ENCODE measurements at regions not wholly inside any gene's neighbourhood (a gene's known extent, or its start where the extent isn't known, plus 50 kb on each side); places are given as distances from the start of the nearest gene placed in this dataset.
A peak's percentile ranks its signal among the peaks of the same experiment; 100 is the strongest.

DNA sequence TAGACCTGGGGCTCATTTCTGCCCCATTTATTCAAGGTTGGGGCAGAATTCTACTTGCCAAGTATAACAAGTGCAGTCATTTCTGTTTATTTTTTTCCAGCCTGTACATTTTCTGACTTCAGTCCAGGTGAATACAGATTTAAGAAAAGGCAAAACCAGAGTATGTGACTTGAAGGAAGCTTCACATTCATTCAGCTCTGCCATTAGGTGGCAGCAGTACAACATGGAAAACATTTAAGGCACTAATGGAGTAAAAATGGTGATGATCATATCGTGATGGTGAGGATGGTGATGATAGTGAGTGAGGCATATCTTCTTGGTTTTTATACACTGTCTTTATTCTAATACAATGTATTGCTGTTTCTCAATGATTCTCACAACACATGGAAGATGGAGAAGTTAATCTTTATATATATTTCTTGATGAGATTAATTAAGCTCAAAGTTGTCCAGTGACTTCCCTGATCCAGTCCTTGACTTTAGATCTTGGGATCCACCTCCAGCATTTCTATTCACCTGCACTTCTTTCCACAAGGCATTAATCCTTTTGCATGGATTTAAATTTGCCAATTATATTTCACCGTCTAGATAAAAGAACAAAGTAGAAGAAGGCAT is 176.7 kb upstream of the SEL1L start:
- no peak overlapping the region for H3K27ac ChIP-seq (ENCODE audit: low read depth in 1 of 2, low read length in 2 of 2)
- H3K9me3 ChIP-seq (ENCODE audit: control insufficient read depth, low read length) = no peaks in the 10 kb centered on the region
- H3K4me1 ChIP-seq (ENCODE audit: control insufficient read depth in 1 of 2, insufficient read depth in 2 of 2, low read length in 2 of 2) = no peaks in the 10 kb centered on the region
- no peak for DNase-seq
- no peak overlapping the region for H3K4me3 ChIP-seq (ENCODE audit: low read length in 2 of 2)
- intact Hi-C loops (cut with DNase I) = loop anchor here (10.0 kb wide), 1 partner anchor 274 kb away; no protein-coding TSS in a partner anchor
- no peaks in the 10 kb centered on the region for H3K36me3 ChIP-seq (ENCODE audit: control insufficient read depth in 1 of 2, insufficient read depth in 2 of 2, low read length in 1 of 2)
- no peak for ATAC-seq (ENCODE audit: low FRiP score)
- no peaks in the 10 kb centered on the region for H3K27me3 ChIP-seq (ENCODE audit: control insufficient read depth in 1 of 2, insufficient read depth in 2 of 2, low read length in 1 of 2)
- WGBS, 2 donors = 44 to 46% methylated on average over 2 of the region's 2 CpGs

DNA sequence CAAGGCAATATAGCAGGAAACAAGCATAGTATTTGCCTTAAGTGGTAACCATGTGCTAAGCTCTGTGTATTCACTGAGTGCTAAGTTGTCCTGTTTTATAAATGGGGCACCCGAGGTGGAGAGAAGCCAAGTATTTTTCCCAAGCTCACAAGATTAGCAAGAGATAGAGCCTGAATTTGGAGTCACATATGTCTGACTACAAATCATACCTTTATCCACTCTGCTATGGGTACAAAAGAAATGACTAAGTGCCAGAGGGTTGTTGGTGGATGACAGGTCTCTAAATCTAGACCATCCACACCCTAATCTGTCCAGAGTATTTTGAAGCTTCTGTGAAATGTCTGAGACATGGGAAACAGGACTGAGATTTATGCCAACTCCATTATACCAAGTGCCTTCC is 182.1 kb upstream of the SEL1L start:
- ATAC-seq (ENCODE audit: low FRiP score) = no peak
- DNase-seq = no peak
- Histone ChIP-seq H3K4me3 (ENCODE audit: low read length in 2 of 2) (no peak overlapping the region), H3K36me3 (ENCODE audit: control insufficient read depth in 1 of 2, insufficient read depth in 2 of 2, low read length in 1 of 2) (no peaks in the 10 kb centered on the region), H3K4me1 (ENCODE audit: control insufficient read depth in 1 of 2, insufficient read depth in 2 of 2, low read length in 2 of 2) (no peaks in the 10 kb centered on the region), H3K9me3 (ENCODE audit: control insufficient read depth, low read length) (no peaks in the 10 kb centered on the region), H3K27me3 (ENCODE audit: control insufficient read depth in 1 of 2, insufficient read depth in 2 of 2, low read length in 1 of 2) (no peaks in the 10 kb centered on the region), H3K27ac (ENCODE audit: low read depth in 1 of 2, low read length in 2 of 2) (no peak overlapping the region)
- WGBS, 2 donors = 12 to 43% methylated on average over 1 of the region's 1 CpG
- intact Hi-C loops (cut with DNase I) = loop anchor here (10.0 kb wide), 1 partner anchor 269 kb away; no protein-coding TSS in a partner anchor

- Histone ChIP-seq H3K36me3 (ENCODE audit: control insufficient read depth in 1 of 2, insufficient read depth in 2 of 2, low read length in 1 of 2) (no peaks in the 10 kb centered on the region), H3K27ac (ENCODE audit: low read depth in 1 of 2, low read length in 2 of 2) (no peak overlapping the region), H3K4me1 (ENCODE audit: control insufficient read depth in 1 of 2, insufficient read depth in 2 of 2, low read length in 2 of 2) (no peaks in the 10 kb centered on the region), H3K27me3 (ENCODE audit: control insufficient read depth in 1 of 2, insufficient read depth in 2 of 2, low read length in 1 of 2) (no peaks in the 10 kb centered on the region), H3K9me3 (ENCODE audit: control insufficient read depth, low read length) (no peaks in the 10 kb centered on the region), H3K4me3 (ENCODE audit: low read length in 2 of 2) (no peak overlapping the region)
- no peak for ATAC-seq (ENCODE audit: low FRiP score)
- DNase-seq = no peak
- intact Hi-C loops (cut with DNase I) = loop anchor here (10.0 kb wide), 1 partner anchor 268 kb away; no protein-coding TSS in a partner anchor
- WGBS, 2 donors = 64 to 72% methylated on average over 6 of the region's 6 CpGs
Measured at GRCh38 chr14:81716953-81717352, 183.3 kb upstream of the SEL1L start.

DNA sequence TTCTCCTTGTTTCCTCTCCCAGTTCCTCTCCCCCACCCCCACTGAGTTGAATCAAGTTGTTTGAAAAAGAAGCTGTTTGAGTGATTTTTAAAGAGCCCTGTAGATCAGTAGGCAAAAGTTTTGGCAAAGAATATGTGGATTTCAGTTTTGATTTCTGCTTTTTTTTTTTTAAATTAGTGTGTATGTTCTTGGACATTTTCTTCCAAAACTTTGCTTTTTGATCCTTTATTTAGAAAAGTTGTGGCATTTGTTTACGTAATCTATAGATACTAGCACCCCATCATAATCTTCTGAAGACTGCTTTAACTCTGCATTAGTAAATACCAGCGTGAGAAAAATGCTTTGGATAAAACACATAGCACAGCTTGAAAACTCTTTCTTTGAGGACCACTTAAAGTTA is 190.3 kb upstream of the SEL1L start:
- no peaks in the 10 kb centered on the region for H3K4me1 ChIP-seq (ENCODE audit: control insufficient read depth in 1 of 2, insufficient read depth in 2 of 2, low read length in 2 of 2)
- DNase-seq = no peak
- no peak for ATAC-seq (ENCODE audit: low FRiP score)
- H3K4me3 ChIP-seq (ENCODE audit: low read length in 2 of 2) = no peak overlapping the region
- no peaks in the 10 kb centered on the region for H3K9me3 ChIP-seq (ENCODE audit: control insufficient read depth, low read length)
- WGBS, 2 donors = 90 to 93% methylated on average over 2 of the region's 2 CpGs
- H3K36me3 ChIP-seq (ENCODE audit: control insufficient read depth in 1 of 2, insufficient read depth in 2 of 2, low read length in 1 of 2) = no peaks in the 10 kb centered on the region
- no peak overlapping the region for H3K27ac ChIP-seq (ENCODE audit: low read depth in 1 of 2, low read length in 2 of 2)
- intact Hi-C loops (cut with DNase I) = no loop called here
- no peaks in the 10 kb centered on the region for H3K27me3 ChIP-seq (ENCODE audit: control insufficient read depth in 1 of 2, insufficient read depth in 2 of 2, low read length in 1 of 2)

- Histone ChIP-seq H3K27ac (ENCODE audit: low read depth in 1 of 2, low read length in 2 of 2) (no peak overlapping the region), H3K27me3 (ENCODE audit: control insufficient read depth in 1 of 2, insufficient read depth in 2 of 2, low read length in 1 of 2) (no peaks in the 10 kb centered on the region), H3K4me1 (ENCODE audit: control insufficient read depth in 1 of 2, insufficient read depth in 2 of 2, low read length in 2 of 2) (no peaks in the 10 kb centered on the region), H3K9me3 (ENCODE audit: control insufficient read depth, low read length) (no peaks in the 10 kb centered on the region), H3K4me3 (ENCODE audit: low read length in 2 of 2) (no peak overlapping the region), H3K36me3 (ENCODE audit: control insufficient read depth in 1 of 2, insufficient read depth in 2 of 2, low read length in 1 of 2) (no peaks in the 10 kb centered on the region)
- peak; percentile 53 to 64 for DNase-seq
- intact Hi-C loops (cut with DNase I) = no loop called here
- 0 to 1% methylated on average over 2 of the region's 2 CpGs for WGBS, 2 donors
- no peak for ATAC-seq (ENCODE audit: low FRiP score)
Measured at GRCh38 chr14:81727218-81727617, 193.6 kb upstream of the SEL1L start.

DNA sequence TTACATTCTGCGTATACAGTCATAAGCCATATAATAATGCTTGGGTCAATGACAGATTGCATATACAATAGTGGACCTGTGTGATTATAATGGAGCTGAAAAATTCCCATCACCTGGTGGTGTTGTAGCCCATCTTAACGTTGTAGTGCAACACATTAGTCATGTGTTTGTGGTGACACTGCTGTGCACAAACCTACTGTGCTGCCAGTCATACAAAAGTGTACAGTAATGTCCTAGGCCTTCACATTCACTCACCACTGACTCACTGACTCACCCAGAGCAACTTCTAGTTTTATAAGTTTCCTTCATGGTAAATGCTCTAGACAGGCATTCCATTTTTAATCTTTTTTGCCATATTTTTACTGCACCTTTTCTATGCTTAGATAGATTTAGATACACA is 194.8 kb upstream of the SEL1L start:
- no peak overlapping the region for H3K27ac ChIP-seq (ENCODE audit: low read depth in 1 of 2, low read length in 2 of 2)
- no peaks in the 10 kb centered on the region for H3K4me1 ChIP-seq (ENCODE audit: control insufficient read depth in 1 of 2, insufficient read depth in 2 of 2, low read length in 2 of 2)
- DNase-seq (no peak), ATAC-seq (ENCODE audit: low FRiP score) (no peak)
- no peaks in the 10 kb centered on the region for H3K9me3 ChIP-seq (ENCODE audit: control insufficient read depth, low read length)
- intact Hi-C loops (cut with DNase I) = no loop called here
- 67 to 73% methylated on average over 2 of the region's 2 CpGs for WGBS, 2 donors
- H3K27me3 ChIP-seq (ENCODE audit: control insufficient read depth in 1 of 2, insufficient read depth in 2 of 2, low read length in 1 of 2) = no peaks in the 10 kb centered on the region
- H3K4me3 ChIP-seq (ENCODE audit: low read length in 2 of 2) = no peak overlapping the region
- H3K36me3 ChIP-seq (ENCODE audit: control insufficient read depth in 1 of 2, insufficient read depth in 2 of 2, low read length in 1 of 2) = no peaks in the 10 kb centered on the region

DNA sequence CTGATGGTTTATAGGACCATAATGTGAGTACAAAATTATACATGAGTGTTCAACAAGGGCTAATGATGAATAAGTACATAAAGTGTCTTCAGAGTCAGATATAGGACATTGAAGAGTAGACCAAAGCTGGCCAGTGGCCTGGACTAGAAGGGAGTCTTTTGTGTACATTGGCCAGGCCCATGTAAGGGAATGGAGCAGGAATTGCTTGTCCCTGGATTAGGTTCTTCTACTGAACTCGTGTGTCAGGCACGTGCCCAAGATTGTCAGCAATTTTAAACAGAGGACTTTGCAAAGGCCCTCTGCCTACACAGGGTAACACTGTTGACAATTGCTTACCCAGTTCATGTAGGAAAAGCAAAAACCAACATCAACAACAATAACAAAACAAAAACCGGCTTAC is 196.0 kb upstream of the SEL1L start:
- no peaks in the 10 kb centered on the region for H3K36me3 ChIP-seq (ENCODE audit: control insufficient read depth in 1 of 2, insufficient read depth in 2 of 2, low read length in 1 of 2)
- no peak overlapping the region for H3K4me3 ChIP-seq (ENCODE audit: low read length in 2 of 2)
- intact Hi-C loops (cut with DNase I) = no loop called here
- DNase-seq = no peak
- H3K27ac ChIP-seq (ENCODE audit: low read depth in 1 of 2, low read length in 2 of 2) = no peak overlapping the region
- H3K4me1 ChIP-seq (ENCODE audit: control insufficient read depth in 1 of 2, insufficient read depth in 2 of 2, low read length in 2 of 2) = no peaks in the 10 kb centered on the region
- 29 to 39% methylated on average over 3 of the region's 3 CpGs for WGBS, 2 donors
- ATAC-seq (ENCODE audit: low FRiP score) = no peak
- H3K27me3 ChIP-seq (ENCODE audit: control insufficient read depth in 1 of 2, insufficient read depth in 2 of 2, low read length in 1 of 2) = no peaks in the 10 kb centered on the region
- H3K9me3 ChIP-seq (ENCODE audit: control insufficient read depth, low read length) = no peaks in the 10 kb centered on the region

GRCh38 chr14:81737938-81738337 is 204.3 kb upstream of the SEL1L start:
- Histone ChIP-seq H3K9me3 (ENCODE audit: control insufficient read depth, low read length) (no peaks in the 10 kb centered on the region), H3K4me3 (ENCODE audit: low read length in 2 of 2) (no peak overlapping the region), H3K36me3 (ENCODE audit: control insufficient read depth in 1 of 2, insufficient read depth in 2 of 2, low read length in 1 of 2) (no peaks in the 10 kb centered on the region), H3K4me1 (ENCODE audit: control insufficient read depth in 1 of 2, insufficient read depth in 2 of 2, low read length in 2 of 2) (no peaks in the 10 kb centered on the region), H3K27ac (ENCODE audit: low read depth in 1 of 2, low read length in 2 of 2) (no peak overlapping the region), H3K27me3 (ENCODE audit: control insufficient read depth in 1 of 2, insufficient read depth in 2 of 2, low read length in 1 of 2) (no peaks in the 10 kb centered on the region)
- ATAC-seq (ENCODE audit: low FRiP score) = no peak
- DNase-seq = no peak
- intact Hi-C loops (cut with DNase I) = no loop called here
- WGBS, 2 donors = 81 to 85% methylated on average over 2 of the region's 2 CpGs

DNA sequence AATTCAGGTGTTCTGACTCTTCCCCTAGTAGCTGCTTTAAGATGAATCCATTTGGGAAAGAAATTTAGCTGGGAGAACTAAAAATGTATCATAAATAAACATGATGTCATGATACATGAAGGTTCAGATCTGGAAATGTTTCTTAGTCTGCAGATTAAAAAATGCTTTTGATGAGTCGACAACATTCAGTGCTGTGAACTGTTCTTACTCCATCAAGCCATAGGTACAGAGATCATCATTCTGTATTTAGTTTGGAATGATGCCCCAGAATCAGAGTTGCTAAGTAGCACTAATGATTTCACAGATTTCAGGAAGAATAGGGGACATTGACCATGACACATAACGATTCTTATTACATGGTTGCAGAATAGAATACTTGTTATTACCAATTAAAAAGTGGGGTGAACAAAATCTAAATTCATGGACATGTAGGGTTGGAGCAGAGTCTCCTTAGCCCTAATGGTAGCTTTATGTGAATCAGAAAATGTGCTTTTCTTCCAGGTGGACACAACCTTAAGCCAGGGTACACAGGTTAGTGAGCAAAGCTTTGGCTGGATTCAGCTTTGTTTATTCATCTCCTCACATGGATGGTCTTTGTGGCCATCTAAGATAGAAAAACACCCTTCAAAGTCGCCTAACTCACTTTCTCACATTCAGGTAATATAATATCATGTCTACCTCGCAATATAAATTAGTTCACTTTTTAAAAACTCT is 205.4 kb upstream of the SEL1L start:
- H3K36me3 ChIP-seq (ENCODE audit: control insufficient read depth in 1 of 2, insufficient read depth in 2 of 2, low read length in 1 of 2) = no peaks in the 10 kb centered on the region
- no peak overlapping the region for H3K27ac ChIP-seq (ENCODE audit: low read depth in 1 of 2, low read length in 2 of 2)
- ATAC-seq (ENCODE audit: low FRiP score) (no peak), DNase-seq (no peak)
- no peaks in the 10 kb centered on the region for H3K9me3 ChIP-seq (ENCODE audit: control insufficient read depth, low read length)
- H3K4me3 ChIP-seq (ENCODE audit: low read length in 2 of 2) = no peak overlapping the region
- H3K27me3 ChIP-seq (ENCODE audit: control insufficient read depth in 1 of 2, insufficient read depth in 2 of 2, low read length in 1 of 2) = no peaks in the 10 kb centered on the region
- intact Hi-C loops (cut with DNase I) = no loop called here
- H3K4me1 ChIP-seq (ENCODE audit: control insufficient read depth in 1 of 2, insufficient read depth in 2 of 2, low read length in 2 of 2) = no peaks in the 10 kb centered on the region
- 77 to 84% methylated on average over 4 of the region's 4 CpGs for WGBS, 2 donors

All from aorta (tissue), 5 donors.